TTC549 (cell line): ENCODE measurements at regions not wholly inside any gene's neighbourhood (a gene's known extent, or its start where the extent isn't known, plus 50 kb on each side); places are given as distances from the start of the nearest gene placed in this dataset.

Experiments
- FAIRE-seq: peaks from 2 replicates; lab custom pipeline; 2012; peaks lifted over from hg19 to GRCh38; lab: Jason Lieb, UNC

DNA sequence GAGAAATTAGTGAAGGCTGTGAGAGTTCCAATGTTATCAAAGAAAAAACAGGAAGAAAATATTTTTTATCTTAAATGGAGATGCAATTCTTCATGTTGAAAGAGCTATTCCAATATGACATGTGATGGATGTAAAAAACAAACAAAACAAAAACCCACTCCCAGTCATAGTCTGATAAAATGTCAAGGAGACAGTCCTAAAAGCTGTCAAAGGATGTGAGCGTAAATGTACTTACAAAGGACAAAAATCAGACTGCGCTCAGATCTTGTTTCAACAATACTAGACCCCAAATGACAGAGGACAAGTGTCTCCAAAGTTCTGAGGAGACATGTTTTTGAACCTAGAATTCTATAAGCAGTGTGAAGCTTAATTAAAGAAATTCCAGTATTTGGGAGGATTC, 265.8 kb downstream of the PLPP3 start:
- no peak for FAIRE-seq

GRCh38 chr1:56311766-56312165, 267.6 kb downstream of the PLPP3 start:
- FAIRE-seq: no peak

- no peak for FAIRE-seq
These were observed 268.4 kb downstream of the PLPP3 start for GRCh38 chr1:56310945-56311344.

DNA sequence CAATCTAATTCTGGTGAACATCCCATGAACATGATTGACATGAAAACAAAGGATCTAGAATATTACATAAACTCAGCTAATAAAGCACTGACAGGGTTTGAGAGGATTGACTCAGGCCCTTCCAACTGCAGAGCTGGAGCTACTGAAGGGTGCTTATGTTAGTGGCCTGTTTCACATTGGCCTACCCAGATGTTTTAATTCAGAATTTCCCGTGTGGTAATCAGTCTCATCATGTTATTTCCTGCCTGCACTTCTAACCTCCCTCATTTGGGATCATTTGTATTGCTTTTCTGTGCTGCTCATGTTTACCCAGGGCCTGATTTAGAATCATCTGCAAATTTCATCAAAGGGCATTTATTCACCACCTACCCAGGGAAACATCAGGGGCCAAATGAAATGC, 270.3 kb downstream of the PLPP3 start:
- no peak for FAIRE-seq

DNA sequence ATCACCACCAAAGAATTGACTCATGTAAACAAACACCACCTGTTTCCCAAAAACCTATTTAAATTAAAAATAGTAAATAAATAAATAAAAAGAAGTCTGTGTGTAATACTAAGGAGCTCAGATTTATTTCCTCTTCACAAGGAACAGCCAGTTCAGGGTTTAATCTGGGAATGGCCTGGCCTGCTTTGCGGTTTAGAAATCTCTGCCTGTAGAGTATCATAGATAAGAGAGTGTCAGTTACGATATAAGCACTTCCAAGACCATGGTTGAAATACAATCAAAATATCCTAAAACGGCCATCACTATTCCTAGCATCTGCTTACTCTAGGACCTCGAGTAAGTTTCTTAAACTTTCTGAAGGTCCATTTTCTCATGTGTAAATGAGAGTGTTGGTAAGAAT, 274.4 kb downstream of the PLPP3 start:
- FAIRE-seq: no peak

GRCh38 chr1:56303805-56304204, 275.6 kb downstream of the PLPP3 start:
- FAIRE-seq: no peak

DNA sequence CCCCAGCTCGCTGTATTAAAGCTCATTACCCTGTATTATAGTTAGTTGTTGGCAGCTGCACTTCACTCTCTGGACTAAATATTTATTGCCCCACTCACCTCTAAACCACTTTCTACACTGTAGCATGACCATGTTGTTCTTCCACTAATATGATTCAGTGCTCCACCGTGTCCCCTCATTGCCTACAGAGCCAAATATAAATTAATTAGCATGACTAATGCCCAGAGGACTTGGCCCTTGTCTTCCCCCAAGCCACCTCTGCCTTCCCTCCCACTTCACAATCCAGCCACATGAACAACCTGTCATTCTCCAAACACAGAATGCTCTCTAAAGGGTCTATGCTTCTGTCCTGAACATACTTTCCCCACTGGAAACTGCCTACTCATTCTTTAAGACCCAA, 276.5 kb downstream of the PLPP3 start:
- no peak for FAIRE-seq

DNA sequence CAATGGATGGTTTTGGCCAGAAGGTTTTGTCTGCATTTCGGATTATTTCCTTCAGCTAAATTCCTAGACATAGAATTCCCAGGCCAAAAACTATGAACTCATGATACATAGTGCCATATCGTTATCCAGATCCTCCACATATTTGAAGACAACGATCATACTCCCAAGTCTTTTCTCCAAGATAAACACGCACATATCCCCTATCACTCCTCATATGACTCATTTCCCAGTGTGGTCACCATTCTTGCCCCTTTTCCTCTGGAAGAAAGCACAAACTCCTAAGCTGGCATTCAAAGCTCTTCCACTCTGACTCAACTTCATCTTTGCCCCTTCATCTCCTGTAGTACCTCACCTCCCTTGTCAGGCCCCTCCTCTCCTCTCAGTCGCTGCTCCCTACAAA, 277.6 kb downstream of the PLPP3 start:
- no peak for FAIRE-seq

DNA sequence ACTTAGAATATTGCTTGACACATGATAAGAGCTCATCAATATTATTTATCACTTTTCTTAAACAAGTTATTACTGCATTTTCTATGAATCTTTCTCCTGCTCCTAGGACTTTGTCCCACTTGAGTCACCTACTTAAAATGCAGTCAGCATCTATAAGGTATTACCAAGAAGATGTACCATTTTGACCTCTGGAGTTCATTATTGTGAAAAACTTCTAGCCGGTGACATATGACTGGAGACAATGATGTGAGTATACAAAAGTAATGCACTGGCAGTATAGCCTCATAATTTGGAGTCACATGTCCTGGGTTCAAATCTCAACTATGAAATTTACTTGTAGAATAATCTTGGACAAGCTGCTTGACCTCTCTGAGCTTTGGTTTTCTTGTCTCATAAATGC, 278.5 kb downstream of the PLPP3 start:
- FAIRE-seq: no peak

GRCh38 chr1:56298866-56299265, 280.5 kb downstream of the PLPP3 start:
- FAIRE-seq: no peak

- no peak for FAIRE-seq
These were observed 281.5 kb downstream of the PLPP3 start for GRCh38 chr1:56297904-56298303.

DNA sequence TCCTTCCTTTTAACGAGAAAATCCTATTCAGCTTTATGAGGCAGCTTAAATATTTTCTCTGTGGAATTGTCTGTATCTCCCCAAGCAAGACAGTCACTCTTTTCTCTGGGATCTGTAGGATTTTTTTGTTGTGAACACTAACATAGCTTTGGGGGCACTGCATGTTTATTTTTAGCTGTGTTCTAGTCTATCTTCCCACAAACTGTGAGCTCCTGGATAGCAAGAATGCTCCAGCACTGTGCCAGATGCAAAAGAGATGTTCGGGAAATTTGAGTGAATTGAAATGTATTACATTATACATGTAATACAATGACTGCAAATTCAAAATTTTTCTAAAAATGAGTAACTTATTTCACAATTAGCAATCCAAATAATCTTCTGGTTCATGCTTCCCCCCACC, 282.2 kb downstream of the PLPP3 start:
- no peak for FAIRE-seq

DNA sequence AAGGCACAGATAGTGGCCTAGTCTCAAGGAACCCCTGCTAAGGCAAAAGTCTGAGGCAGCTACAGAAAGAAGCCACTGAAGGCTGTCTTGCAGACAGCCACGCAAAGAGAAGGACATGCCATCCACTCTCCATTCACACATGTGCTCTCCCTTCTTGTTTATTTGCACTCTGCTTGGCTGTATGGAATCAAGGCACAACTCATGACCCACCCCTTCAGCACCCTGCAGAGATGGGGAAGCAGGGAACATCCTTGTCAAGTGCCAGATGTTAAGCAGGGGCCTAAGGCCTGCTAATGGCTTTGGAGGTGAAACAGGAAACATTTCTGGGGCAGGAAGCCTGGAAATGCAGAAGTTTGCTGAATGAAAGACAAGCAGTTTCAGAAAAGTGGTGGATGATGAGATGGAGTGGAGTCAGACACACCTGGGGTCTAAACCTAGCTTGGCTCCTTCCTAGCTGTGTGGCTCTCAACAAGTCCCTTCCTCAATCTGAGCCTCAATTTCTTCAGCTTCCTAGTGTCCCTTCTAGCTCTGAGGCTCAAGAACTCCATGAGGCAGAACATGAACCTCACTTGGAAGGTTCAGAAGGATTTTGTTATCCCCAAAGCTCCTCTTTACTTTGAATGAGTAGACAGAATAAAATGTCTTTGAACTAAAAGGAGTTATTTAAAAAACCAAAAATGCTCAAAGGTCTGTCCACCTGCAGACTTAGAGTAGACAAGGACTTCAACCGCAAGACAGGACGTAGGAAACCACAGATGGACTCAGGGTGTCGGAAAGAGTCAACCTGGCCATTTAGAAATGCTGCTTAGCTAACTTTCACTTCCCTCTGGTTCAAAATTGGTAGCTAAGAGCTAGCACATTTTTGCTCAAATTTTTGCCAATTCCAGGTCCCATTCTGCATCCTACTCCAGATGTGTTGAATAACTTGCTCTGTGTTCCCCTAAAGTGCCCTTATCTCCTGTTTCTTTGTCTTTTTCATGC, 283.1 kb downstream of the PLPP3 start:
- FAIRE-seq: no peak

- FAIRE-seq: no peak
These were observed 287.9 kb downstream of the PLPP3 start for GRCh38 chr1:56291374-56291919.

- no peak for FAIRE-seq
These were observed 290.1 kb downstream of the PLPP3 start for GRCh38 chr1:56289260-56289659.

DNA sequence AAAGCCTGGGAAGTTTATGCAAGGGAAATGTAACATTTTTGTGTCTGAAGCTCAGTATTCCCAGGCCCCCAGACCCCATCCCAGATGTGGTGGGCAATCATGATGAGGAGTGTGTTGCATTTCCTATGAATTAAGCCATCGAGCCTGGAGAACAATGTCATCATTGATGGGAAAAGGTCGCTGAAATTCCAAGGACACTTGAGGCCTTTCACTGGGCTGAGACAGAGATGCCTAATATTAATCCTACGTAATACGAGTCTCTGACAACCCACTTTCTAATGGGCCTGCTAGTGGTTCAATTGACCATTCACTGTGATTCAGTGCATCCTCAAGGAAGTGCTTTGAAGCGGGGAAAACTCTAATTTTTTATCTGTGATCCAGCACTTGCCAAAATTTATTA, 291.6 kb downstream of the PLPP3 start:
- no peak for FAIRE-seq

GRCh38 chr1:56286956-56287355, 292.4 kb downstream of the PLPP3 start:
- no peak for FAIRE-seq

GRCh38 chr1:56286506-56286905, 292.9 kb downstream of the PLPP3 start:
- FAIRE-seq: no peak

GRCh38 chr1:56285554-56286402, 293.6 kb downstream of the PLPP3 start:
- FAIRE-seq: no peak

DNA sequence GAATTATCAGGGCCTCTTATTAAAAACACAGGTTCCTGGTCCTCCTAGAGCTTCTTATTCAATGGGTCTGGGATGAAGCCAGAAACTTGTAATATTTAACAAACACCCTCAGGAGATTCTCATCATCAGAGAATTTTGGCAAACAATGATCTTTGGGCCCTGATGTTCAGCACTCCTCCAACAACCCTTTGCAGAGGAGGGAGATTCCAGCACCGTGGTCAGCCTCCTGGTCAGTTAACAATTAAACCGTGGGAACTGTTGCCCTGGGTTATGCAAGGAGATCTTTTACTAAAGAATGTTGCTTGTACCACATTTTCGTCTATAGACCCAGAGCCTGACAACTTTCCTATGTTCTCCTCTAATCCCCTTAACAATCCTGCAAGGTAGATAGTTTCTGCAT, 294.4 kb downstream of the PLPP3 start:
- FAIRE-seq: no peak

GRCh38 chr1:56278061-56278460, 301.3 kb downstream of the PLPP3 start:
- FAIRE-seq: no peak

GRCh38 chr1:56268519-56269140, 310.7 kb downstream of the PLPP3 start:
- no peak for FAIRE-seq

DNA sequence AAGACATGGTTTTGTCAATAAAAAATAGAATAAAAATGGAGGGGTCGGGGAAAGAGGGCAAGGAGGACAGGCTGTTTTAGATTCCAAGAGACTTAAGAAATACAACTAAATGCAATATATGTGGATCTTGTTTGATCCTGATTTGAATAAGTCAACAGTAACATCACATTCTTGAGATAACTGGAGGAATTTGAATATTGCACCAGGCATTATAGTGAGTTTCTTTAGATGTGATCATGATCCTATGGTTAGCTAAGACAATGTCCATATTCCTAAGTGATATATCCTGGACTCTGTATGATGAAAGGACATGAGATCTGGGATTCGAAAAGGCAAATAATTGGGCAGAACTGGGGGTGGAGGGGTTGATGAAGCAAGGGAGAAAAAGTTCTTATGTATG, 311.8 kb downstream of the PLPP3 start:
- no peak for FAIRE-seq
